Common myeloid progenitor, CD34-positive (primary cell): ENCODE measurements at regions not wholly inside any gene's neighbourhood (a gene's known extent, or its start where the extent isn't known, plus 50 kb on each side); places are given as distances from the start of the nearest gene placed in this dataset.

Experiments used
- CTCF ChIA-PET: fragments of 350-600 bp; sonication (Branson Sonifier 250); formaldehyde crosslinking; loops from one replicate; lab custom pipeline; 2021; ENCODE audit warnings: antibody characterized with exemption; lab: Charles Lee
- POLR2A ChIA-PET: fragments of 350-600 bp; sonication (Branson Sonifier 250); formaldehyde crosslinking; loops from one replicate; lab custom pipeline; 2021; ENCODE audit warnings: antibody characterized with exemption; lab: Charles Lee
- DNase-seq, 3 donors: peaks; one replicate each; pipeline versions ENCODE4 v3.0.0 to v3.0.0-alpha.2; 2013
- H3K27ac ChIP-seq, 2 experiments: 1 replicate in 1 of 2; 2 replicates in 1 of 2; pipeline ENCODE4 v1.7.0; 2013; ENCODE audit warnings: inconsistent platforms in 2 of 2, low read length in 2 of 2, mild to moderate bottlenecking in 2 of 2, low read depth in 1 of 2, moderate library complexity in 1 of 2; ENCODE audit not compliant: severe bottlenecking in 2 of 2, insufficient read depth in 1 of 2, poor library complexity in 1 of 2
- H3K27me3 ChIP-seq, 5 experiments: replicated peaks in 2 of 5; 1 replicate in 3 of 5; 2 replicates in 2 of 5; pipeline versions ENCODE4 v1.6.1 to v1.7.0; 2013; ENCODE audit warnings: low read length in 4 of 5, mild to moderate bottlenecking in 2 of 5, moderate library complexity in 2 of 5, inconsistent platforms in 1 of 5; ENCODE audit not compliant: insufficient read depth in 5 of 5, control insufficient read depth in 4 of 5
- H3K36me3 ChIP-seq, 4 experiments: 1 replicate in 2 of 4; 2 replicates in 2 of 4; pipeline versions ENCODE4 v1.6.1 to v1.7.0; 2013; ENCODE audit warnings: low read length in 3 of 4, control low read depth in 1 of 4, mild to moderate bottlenecking in 1 of 4; ENCODE audit not compliant: control insufficient read depth in 4 of 4, insufficient read depth in 4 of 4
- H3K4me1 ChIP-seq, 4 experiments: 1 replicate in 3 of 4; 2 replicates in 1 of 4; pipeline versions ENCODE4 v1.6.1 to v1.7.1; 2013; ENCODE audit warnings: low read length in 3 of 4, mild to moderate bottlenecking in 3 of 4, control low read depth in 1 of 4, inconsistent platforms in 1 of 4, moderate library complexity in 1 of 4; ENCODE audit not compliant: control insufficient read depth in 4 of 4, insufficient read depth in 4 of 4; ENCODE audit errors: control extremely low read depth in 1 of 4
- H3K4me3 ChIP-seq, 7 experiments: 1 replicate in 4 of 7; 2 replicates in 3 of 7; pipeline versions ENCODE4 v1.5.1 to v1.7.0; 2013; ENCODE audit warnings: mild to moderate bottlenecking in 7 of 7, low read length in 6 of 7, moderate library complexity in 6 of 7, inconsistent platforms in 2 of 7, low read depth in 2 of 7, control low read depth in 1 of 7; ENCODE audit not compliant: insufficient read depth in 4 of 7, control insufficient read depth in 1 of 7; ENCODE audit errors: extremely low read depth in 1 of 7
- H3K9me3 ChIP-seq, 5 experiments: 1 replicate in 4 of 5; 2 replicates in 1 of 5; pipeline versions ENCODE4 v1.6.1 to v1.7.1; 2013; ENCODE audit warnings: low read length in 4 of 5, mild to moderate bottlenecking in 2 of 5, inconsistent platforms in 1 of 5, low read depth in 1 of 5, moderate library complexity in 1 of 5; ENCODE audit not compliant: control insufficient read depth in 4 of 5, insufficient read depth in 2 of 5; ENCODE audit errors: control extremely low read depth in 1 of 5
- WGBS: methylation state at CpG from one replicate; pipeline ENCODE4 v1.1.5; 2013; ENCODE audit not compliant: insufficient coverage; 5-methylcytosine and 5-hydroxymethylcytosine counted together

DNA sequence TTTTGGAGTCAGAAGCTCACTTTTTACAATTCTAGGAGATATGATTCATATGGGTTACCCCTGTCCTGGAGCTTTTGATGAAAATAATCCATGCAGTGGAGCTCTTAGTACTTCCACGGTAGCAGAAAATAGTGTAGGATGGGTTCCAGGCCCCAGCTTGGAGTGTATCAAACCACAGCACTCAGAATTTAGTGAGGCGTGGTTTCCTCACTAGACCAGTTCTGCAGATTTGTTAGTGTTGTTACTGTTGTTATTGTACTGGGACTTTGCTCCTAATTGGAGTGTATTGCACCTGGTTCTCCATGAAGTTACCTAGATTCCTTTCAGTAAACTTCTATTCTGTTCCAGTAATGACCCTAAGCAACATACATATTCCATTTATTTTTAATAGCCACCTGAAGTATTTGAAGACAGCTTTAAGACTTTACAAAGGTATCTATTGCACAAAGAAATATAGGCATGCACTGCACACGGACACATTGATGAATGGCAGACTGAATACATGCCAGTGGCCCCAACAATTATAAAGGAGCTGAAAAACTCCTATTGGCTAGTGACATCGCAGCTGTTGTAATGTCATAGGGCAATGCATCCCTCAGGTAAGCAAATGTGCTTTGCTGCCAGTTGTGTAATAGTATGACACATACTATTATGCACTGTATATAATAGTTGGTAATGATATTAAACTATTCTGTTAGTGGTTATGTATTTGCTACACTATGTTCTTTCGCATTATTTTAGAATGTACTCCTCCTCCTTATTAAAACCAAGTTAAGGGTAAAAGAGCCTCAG is 1058.0 kb downstream of the KCNT2 start:
- CTCF ChIA-PET = interaction anchor here (1.6 kb wide), 1 partner anchor 12 kb away, joined by 4 read pairs; no protein-coding TSS in a partner anchor
- 100% methylated on average over 2 of the region's 5 CpGs for WGBS
- no peak for DNase-seq

DNA sequence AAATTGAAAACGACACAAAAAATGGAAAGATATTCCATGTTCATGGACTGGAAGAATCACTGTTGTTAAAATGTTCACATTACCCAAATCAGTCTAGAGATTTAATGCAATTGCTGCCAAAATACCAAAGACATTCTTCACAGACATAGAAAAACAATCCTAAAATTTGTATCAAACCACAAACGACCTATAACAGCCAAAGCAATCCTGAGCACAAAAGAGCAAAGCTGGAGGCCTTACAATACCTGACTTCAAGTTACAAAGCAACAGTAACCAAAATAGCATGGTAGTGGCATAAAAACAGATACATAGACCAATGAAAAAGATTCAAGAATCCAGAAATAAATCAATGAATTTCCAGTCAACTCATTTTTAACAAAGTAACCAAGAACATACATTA is 1077.3 kb downstream of the KCNT2 start:
- ChIA-PET CTCF (no interaction called here), POLR2A (no interaction called here)
- Histone ChIP-seq H3K36me3 (no peaks in the 10 kb centered on the region), H3K9me3 (peaks cover 0 to 5% (median 0%) of the 10 kb centered on the region in 5 experiments), H3K4me1 (no peaks in the 10 kb centered on the region), H3K27ac (no peak overlapping the region), H3K4me3 (no peak overlapping the region), H3K27me3 (no peaks in the 10 kb centered on the region)
- no peak for DNase-seq
- WGBS = 83% methylated on average over 1 of the region's 2 CpGs

More for the DNA sequence above, 1058.0 kb downstream of the KCNT2 start:
- Histone ChIP-seq H3K27ac (no peak overlapping the region), H3K27me3 (no peaks in the 10 kb centered on the region), H3K36me3 (no peaks in the 10 kb centered on the region), H3K9me3 (no peaks in the 10 kb centered on the region), H3K4me3 (no peak overlapping the region), H3K4me1 (no peaks in the 10 kb centered on the region)
- POLR2A ChIA-PET = no interaction called here

DNA sequence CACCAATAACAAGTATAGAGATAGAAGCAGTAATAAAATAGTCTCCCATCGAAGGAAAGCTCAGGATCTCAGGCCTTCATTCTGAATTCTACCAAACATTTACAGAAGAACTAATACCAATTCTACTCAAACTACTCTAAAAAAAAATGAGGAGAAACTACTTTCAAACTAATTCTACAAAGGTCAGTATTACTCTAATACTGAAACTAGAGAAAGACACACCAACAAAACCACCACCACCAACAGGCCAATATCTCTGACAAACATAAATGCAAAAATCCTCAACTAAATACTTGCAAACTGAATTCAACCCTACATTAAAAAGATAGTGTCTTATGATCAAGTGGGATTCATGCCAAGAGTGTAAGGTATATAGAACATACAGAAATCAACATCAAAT is 1078.4 kb downstream of the KCNT2 start:
- no peak for DNase-seq
- Histone ChIP-seq H3K36me3 (no peaks in the 10 kb centered on the region), H3K9me3 (peaks cover 0 to 5% (median 0%) of the 10 kb centered on the region in 5 experiments), H3K27ac (no peak overlapping the region), H3K27me3 (no peaks in the 10 kb centered on the region), H3K4me1 (no peaks in the 10 kb centered on the region), H3K4me3 (no peak overlapping the region)
- WGBS = 100% methylated on average over 1 of the region's 1 CpG
- ChIA-PET CTCF (no interaction called here), POLR2A (interaction anchor here (0.6 kb wide), 1 partner anchor 123 kb away, joined by 3 read pairs; no protein-coding TSS in a partner anchor)

DNA sequence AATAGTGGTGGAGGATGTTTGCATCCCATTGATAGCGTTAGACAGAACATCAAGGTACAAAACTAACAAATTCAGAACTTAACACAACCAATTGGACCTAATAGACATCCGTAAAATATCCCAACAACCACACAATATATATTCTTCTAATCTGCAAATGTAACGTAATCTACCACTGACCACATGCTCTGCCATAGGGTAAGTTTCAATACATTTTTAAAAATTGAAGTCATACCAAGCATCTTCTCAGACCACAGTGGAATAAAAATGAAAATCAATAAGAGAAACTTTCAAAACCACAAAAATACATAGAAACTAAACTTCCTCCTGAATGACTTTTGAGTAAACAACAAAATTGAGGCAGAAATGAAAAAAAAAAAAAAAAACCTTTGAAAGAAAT is 1087.5 kb downstream of the KCNT2 start:
- Histone ChIP-seq H3K27me3 (no peaks in the 10 kb centered on the region), H3K36me3 (no peaks in the 10 kb centered on the region), H3K9me3 (no peaks in the 10 kb centered on the region), H3K4me3 (no peak overlapping the region), H3K27ac (no peak overlapping the region), H3K4me1 (no peaks in the 10 kb centered on the region)
- POLR2A ChIA-PET = no interaction called here
- no CpG with 5 or more reads among the region's 3 CpGs for WGBS
- CTCF ChIA-PET = no interaction called here
- DNase-seq = no peak

DNA sequence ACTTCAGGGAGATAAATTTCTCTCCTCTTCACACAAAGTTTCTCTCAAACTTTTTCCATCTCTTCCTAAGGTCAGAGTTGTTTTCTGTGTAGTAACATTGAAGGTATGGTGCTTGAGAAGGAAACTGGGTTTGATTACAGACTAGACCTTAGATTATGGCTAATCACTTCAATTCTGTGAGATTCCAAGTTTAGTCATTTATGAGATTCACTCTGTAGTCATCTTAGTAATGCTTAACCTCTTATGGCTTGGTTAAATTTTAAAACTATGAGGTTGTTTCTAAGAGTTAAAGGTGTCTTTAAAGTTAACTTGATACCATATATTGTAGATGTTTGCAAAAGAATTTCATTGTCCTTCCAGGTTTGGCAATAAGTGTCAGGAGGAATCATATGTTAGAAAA is 1092.2 kb downstream of the KCNT2 start:
- no peak for DNase-seq
- CTCF ChIA-PET = no interaction called here
- POLR2A ChIA-PET = no interaction called here
- no peaks in the 10 kb centered on the region for H3K36me3 ChIP-seq
- no peaks in the 10 kb centered on the region for H3K9me3 ChIP-seq
- no peak overlapping the region for H3K27ac ChIP-seq
- H3K4me3 ChIP-seq = no peak overlapping the region
- no peaks in the 10 kb centered on the region for H3K27me3 ChIP-seq
- H3K4me1 ChIP-seq = no peaks in the 10 kb centered on the region

DNA sequence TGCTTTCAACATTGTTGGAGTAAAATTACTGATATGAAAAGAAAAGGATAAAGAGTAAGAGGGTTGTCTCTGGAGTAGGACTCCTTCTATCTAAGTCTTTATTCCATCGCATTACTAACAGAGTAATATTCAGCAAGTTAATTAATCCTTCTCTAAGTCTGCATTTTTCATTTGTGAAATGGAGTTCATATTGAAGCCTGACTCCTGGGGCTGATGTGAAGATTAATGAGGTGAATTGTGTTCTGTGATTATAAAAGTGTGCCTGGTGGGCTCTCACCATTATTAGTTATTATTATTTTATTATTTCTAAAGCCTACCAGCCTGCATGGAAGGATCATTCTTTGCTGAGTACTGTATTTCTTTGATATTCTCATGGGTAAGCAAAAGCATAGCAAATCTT is 1096.7 kb downstream of the KCNT2 start:
- CTCF ChIA-PET = no interaction called here
- POLR2A ChIA-PET = no interaction called here
- WGBS = no CpG with 5 or more reads among the region's 1 CpG
- Histone ChIP-seq H3K4me3 (no peak overlapping the region), H3K4me1 (no peaks in the 10 kb centered on the region), H3K27ac (no peak overlapping the region), H3K36me3 (no peaks in the 10 kb centered on the region), H3K27me3 (no peaks in the 10 kb centered on the region), H3K9me3 (peaks cover 0 to 1% (median 0%) of the 10 kb centered on the region in 5 experiments)
- no peak for DNase-seq

DNA sequence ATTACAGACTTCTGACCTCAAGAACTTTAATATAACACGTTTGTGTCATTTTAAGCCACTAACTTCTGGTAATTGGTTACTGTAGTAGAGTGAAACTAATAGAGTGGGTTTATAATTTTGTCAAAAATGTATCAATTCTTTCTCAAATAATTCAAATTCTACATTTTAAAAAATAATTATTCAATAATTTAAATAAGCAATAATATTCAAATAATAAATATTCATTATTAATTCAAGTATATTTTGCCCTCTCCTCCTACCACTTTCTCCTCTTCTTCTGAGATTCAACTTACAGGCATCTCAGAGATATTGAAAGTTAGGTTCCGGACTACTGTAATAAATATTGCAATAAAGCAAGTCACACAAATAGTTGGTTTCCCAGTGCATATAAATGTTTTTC is 1107.1 kb downstream of the KCNT2 start:
- POLR2A ChIA-PET = no interaction called here
- Histone ChIP-seq H3K9me3 (no peaks in the 10 kb centered on the region), H3K4me1 (no peaks in the 10 kb centered on the region), H3K36me3 (no peaks in the 10 kb centered on the region), H3K27me3 (no peaks in the 10 kb centered on the region), H3K27ac (no peak overlapping the region), H3K4me3 (no peak overlapping the region)
- no peak for DNase-seq
- WGBS = no CpG with 5 or more reads among the region's 2 CpGs
- CTCF ChIA-PET = no interaction called here
